AG10803 (cell line): ENCODE measurements at regions not wholly inside any gene's neighbourhood (a gene's known extent, or its start where the extent isn't known, plus 50 kb on each side); places are given as distances from the start of the nearest gene placed in this dataset.

Experiments
- DNase-seq: peaks from one replicate; pipeline ENCODE4 v3.0.0; 2010; ENCODE audit warnings: low read depth
- H3K4me3 ChIP-seq: 2 replicates; pipeline ENCODE4 v1.5.1; 2011; ENCODE audit warnings: mild to moderate bottlenecking, low read length, control low read depth
- TF ChIP-seq, protein P1 (sequence below): conservative IDR thresholded peaks from 2 replicates; pipeline ENCODE4 v1.5.1; 2011; ENCODE audit warnings: mild to moderate bottlenecking, low read length, control low read depth, inconsistent platforms

- peak; percentile 91 for DNase-seq
- H3K4me3 ChIP-seq, result no peak overlapping the region
- TF ChIP-seq, protein P1, sequence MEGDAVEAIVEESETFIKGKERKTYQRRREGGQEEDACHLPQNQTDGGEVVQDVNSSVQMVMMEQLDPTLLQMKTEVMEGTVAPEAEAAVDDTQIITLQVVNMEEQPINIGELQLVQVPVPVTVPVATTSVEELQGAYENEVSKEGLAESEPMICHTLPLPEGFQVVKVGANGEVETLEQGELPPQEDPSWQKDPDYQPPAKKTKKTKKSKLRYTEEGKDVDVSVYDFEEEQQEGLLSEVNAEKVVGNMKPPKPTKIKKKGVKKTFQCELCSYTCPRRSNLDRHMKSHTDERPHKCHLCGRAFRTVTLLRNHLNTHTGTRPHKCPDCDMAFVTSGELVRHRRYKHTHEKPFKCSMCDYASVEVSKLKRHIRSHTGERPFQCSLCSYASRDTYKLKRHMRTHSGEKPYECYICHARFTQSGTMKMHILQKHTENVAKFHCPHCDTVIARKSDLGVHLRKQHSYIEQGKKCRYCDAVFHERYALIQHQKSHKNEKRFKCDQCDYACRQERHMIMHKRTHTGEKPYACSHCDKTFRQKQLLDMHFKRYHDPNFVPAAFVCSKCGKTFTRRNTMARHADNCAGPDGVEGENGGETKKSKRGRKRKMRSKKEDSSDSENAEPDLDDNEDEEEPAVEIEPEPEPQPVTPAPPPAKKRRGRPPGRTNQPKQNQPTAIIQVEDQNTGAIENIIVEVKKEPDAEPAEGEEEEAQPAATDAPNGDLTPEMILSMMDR, result no peak
Measured at GRCh38 chr3:72347819-72348319, 500.4 kb downstream of the SHQ1 start.

GRCh38 chr3:72346526-72346926, 501.7 kb downstream of the SHQ1 start:
- H3K4me3 ChIP-seq, result no peak overlapping the region
- peak; percentile 99 for DNase-seq
- TF ChIP-seq, protein P1, result no peak

- no peak overlapping the region for H3K4me3 ChIP-seq
- TF ChIP-seq, protein P1, result no peak
- DNase-seq, result no peak
Measured at GRCh38 chr3:72345980-72346379, 502.3 kb downstream of the SHQ1 start.

GRCh38 chr3:72345237-72345878, 502.9 kb downstream of the SHQ1 start:
- no peak overlapping the region for H3K4me3 ChIP-seq
- peak; percentile 57 for DNase-seq
- TF ChIP-seq, protein P1, result no peak

DNA sequence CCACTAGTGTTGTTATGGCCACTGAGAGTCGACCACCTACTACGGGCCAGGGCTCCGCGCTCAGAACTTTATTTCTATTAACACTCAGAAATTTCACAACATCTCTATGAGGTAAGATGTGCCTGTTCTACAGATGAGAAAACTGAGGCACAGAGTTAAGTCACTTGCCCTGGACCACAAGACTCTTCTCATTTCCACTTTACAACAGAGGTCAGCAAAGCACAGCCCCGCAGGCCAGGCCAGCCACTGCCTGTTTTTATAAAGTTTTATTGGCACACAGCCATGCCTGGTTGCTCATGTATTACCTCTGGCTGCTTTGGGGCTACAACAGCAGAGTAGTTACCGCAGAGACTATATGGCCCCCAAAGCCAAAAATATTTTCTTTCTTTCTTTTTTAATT, 503.6 kb downstream of the SHQ1 start:
- TF ChIP-seq, protein P1, result no peak
- H3K4me3 ChIP-seq, result no peak overlapping the region
- DNase-seq, result no peak

GRCh38 chr3:72344236-72344635, 504.0 kb downstream of the SHQ1 start:
- TF ChIP-seq, protein P1, result no peak
- DNase-seq, result no peak
- no peak overlapping the region for H3K4me3 ChIP-seq

DNA sequence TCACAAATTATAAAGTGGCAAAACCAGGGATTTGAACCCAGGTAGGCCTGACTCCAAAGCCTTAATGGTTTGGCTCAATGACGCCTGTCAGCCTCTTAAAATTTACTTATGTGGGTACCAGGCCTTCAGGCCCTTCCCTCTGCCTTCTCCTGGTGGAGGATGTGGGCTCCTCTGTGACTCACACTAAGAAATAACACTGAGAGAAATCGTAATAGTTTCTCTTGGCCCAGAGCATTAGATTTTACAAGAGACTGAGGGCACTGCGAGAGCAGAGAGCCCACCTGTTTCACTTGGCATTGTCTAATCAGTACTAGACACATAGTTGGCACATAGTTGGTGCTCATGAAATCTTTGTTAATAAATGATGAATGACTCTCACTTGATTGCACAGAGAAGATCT, 505.2 kb downstream of the SHQ1 start:
- DNase-seq, result peak; percentile 43
- TF ChIP-seq, protein P1, result 0 out of 2 replicates have a peak, but pooled peaks have one; percentile 6
- H3K4me3 ChIP-seq, result no peak overlapping the region
